GM06990 (cell line): ENCODE measurements at regions not wholly inside any gene's neighbourhood (a gene's known extent, or its start where the extent isn't known, plus 50 kb on each side); places are given as distances from the start of the nearest gene placed in this dataset.

ENCODE experiments used
- DNase-seq: peaks from one replicate; pipeline ENCODE4 v3.0.0-alpha.2; 2011; ENCODE audit not compliant: insufficient read length; ENCODE audit errors: extremely low read depth
- H3K27me3 ChIP-seq: replicated peaks from 2 replicates; pipeline ENCODE4 v1.6.0; 2011; ENCODE audit warnings: low read length; ENCODE audit not compliant: control insufficient read depth, insufficient read depth
- H3K36me3 ChIP-seq: 2 replicates; pipeline ENCODE4 v1.5.1; 2011; ENCODE audit warnings: low read length; ENCODE audit not compliant: control insufficient read depth, insufficient read depth
- H3K4me3 ChIP-seq: replicated peaks from 2 replicates; pipeline ENCODE4 v1.5.1; 2011; ENCODE audit warnings: low read depth, mild to moderate bottlenecking, control low read depth, low read length
- TF ChIP-seq, protein P1 (sequence below): IDR thresholded peaks from 2 replicates; pipeline ENCODE4 v1.5.1; 2011; ENCODE audit warnings: low read length, control low read depth, mild to moderate bottlenecking, inconsistent platforms; ENCODE audit not compliant: insufficient read depth, poor library complexity, severe bottlenecking

DNA sequence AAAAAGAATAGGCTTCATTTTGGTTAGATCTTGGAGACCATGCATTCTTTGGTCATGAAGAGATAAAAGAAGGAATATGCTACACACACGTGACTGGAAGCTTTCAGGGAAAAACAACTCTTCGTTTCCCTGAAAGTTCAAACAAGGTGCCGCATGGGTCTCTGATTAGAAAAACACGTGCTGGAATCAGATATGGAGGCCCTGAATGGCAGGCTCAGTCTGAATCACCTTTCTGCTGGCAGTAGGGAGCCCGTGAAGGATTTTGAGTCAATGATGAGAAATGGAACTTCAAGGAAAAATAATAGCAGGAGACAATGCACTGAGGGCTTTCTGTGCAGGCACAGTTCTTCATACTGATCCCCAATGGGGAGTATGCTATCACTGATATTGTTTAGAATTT is 99.8 kb upstream of the LRRN1 start:
- DNase-seq, result no peak
- H3K4me3 ChIP-seq, result no peak overlapping the region
- H3K27me3 ChIP-seq, result no peaks in the 10 kb centered on the region
- no peaks in the 10 kb centered on the region for H3K36me3 ChIP-seq
- TF ChIP-seq, protein P1, sequence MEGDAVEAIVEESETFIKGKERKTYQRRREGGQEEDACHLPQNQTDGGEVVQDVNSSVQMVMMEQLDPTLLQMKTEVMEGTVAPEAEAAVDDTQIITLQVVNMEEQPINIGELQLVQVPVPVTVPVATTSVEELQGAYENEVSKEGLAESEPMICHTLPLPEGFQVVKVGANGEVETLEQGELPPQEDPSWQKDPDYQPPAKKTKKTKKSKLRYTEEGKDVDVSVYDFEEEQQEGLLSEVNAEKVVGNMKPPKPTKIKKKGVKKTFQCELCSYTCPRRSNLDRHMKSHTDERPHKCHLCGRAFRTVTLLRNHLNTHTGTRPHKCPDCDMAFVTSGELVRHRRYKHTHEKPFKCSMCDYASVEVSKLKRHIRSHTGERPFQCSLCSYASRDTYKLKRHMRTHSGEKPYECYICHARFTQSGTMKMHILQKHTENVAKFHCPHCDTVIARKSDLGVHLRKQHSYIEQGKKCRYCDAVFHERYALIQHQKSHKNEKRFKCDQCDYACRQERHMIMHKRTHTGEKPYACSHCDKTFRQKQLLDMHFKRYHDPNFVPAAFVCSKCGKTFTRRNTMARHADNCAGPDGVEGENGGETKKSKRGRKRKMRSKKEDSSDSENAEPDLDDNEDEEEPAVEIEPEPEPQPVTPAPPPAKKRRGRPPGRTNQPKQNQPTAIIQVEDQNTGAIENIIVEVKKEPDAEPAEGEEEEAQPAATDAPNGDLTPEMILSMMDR, result no peak

DNA sequence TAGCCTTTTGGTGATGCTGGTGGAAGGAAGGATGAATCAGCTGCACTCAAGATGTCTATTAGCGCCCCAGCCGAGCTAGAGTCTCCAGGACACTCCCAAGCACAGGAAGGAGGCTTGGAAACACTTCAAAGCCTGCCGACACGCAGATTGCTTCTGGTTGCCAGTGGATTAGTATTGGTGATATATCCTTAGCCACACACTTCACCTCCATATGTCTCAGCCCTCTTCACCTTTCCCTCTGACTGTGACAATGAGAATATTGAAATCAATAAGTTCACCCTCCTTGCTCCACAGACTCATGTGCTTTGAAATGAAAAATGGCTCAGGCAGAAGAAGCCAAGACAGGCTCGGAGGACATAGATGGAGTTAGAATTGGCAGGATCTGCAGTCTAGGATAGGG is 102.9 kb upstream of the LRRN1 start:
- Histone ChIP-seq H3K4me3 (no peak overlapping the region), H3K27me3 (no peaks in the 10 kb centered on the region), H3K36me3 (no peaks in the 10 kb centered on the region)
- TF ChIP-seq, protein P1, result no peak
- no peak for DNase-seq

DNA sequence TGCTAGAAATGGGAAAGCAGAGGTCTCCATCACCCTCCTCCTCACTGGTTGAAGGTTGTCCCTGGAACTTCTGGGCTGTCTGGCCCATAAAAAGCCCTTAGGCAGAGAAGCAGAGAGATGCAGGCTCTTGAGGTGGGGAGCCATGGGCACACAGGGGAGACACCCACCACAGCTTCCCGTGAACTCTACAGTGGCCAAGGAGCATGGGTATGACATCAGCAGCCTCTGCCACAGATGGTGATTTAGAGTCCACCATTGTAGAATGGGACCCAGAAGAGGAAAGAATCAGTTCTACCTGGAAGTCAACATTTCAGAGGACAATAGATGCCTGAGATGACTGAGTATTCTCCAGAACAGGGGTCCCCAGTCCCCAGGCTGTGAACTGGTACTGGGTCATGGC is 105.6 kb upstream of the LRRN1 start:
- Histone ChIP-seq H3K36me3 (no peaks in the 10 kb centered on the region), H3K27me3 (no peaks in the 10 kb centered on the region), H3K4me3 (no peak overlapping the region)
- TF ChIP-seq, protein P1, result no peak
- DNase-seq, result no peak

DNA sequence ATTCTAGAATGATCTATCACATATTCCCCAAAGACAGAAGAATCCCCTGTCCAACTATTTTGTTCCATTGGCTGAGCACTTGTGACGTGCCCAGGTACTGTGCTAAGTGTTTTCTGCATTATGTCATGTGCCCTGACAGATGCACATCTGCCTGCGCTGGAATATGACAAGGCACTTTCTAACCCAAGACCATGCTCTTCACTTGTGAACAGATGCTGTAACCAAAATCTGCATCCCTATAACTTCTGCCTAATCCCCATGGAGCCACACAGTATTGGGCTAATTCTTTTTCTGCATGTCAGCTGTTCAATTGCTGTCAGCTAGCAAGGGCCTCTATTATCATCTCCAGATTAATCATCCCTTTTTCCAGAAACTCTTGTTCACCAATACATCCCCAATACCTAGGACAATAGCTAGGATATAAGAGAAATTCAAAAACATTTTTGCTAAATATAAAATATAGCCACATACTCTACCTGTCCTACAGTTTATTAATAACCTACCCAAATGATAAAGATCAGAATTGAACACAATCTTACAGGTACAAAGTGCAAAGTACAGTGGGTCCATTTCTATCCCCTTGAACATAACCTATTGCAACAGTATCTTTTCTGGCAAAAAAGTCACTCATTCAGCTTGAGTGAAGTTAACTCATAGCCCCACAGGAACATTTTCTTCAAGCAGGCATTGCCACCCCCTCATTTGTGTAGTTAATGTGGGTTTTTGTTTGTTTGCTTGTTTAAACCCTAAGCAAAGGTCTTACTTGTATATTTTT is 109.4 kb upstream of the LRRN1 start:
- Histone ChIP-seq H3K4me3 (no peak overlapping the region), H3K27me3 (no peaks in the 10 kb centered on the region), H3K36me3 (no peaks in the 10 kb centered on the region)
- TF ChIP-seq, protein P1, result no peak
- no peak for DNase-seq

DNA sequence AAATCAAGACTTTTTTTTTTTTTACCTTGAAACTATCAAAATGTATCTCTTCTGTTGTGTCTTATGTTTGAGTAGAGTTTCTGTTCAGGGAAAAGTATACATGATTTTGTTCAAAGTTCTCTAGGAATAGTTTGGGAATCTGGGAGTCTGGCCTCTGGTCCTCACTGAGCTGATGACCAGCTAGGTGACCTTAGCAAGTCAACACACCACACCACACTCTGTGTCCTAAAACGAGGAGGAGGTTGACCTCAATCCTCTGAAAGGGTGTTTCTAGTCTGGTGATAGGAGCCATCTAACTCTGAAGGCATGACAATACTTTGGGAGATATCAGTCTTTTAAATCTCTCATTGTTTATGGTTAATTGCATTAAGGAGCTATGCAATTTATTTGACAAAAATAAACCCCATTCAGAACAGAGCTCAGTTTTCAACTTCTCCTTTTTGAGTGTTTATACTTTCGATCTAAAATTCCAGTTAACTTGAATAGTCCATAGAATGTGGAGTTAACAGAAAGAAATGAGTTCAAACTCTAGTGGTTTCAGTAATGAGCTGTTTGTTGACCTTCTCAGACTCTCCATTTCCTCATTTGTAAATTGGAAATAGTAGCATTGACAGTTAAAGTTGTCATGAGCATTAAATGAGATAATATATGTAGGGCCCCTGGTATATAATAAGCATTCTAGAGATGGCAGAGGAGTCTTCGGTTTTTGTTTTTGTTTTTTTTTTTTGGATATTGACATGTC is 112.2 kb upstream of the LRRN1 start:
- TF ChIP-seq, protein P1, result no peak
- no peaks in the 10 kb centered on the region for H3K36me3 ChIP-seq
- no peaks in the 10 kb centered on the region for H3K27me3 ChIP-seq
- DNase-seq, result no peak
- H3K4me3 ChIP-seq, result no peak overlapping the region

DNA sequence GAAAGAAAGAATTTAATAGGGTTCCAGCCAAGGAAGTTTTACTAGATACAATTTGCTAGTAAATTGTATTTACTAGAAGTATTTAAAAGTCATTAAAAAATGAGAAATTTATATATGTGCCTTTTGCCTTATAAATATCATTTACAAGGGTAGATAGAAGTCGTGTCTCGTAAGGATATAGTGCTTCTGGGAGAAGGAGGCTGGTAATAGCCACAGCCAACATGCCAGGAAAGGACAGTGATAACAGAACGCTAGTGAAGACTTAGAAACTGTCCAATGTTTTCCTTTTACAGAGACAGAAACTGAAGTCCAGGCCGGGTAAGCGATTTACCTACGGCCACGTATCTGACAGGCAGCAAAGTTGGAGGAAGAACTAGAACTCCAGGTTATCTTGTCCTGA is 113.5 kb upstream of the LRRN1 start:
- TF ChIP-seq, protein P1, result no peak
- no peak for DNase-seq
- no peak overlapping the region for H3K4me3 ChIP-seq
- H3K36me3 ChIP-seq, result no peaks in the 10 kb centered on the region
- H3K27me3 ChIP-seq, result no peaks in the 10 kb centered on the region
